HUES64 (cell line): ENCODE measurements at regions not wholly inside any gene's neighbourhood (a gene's known extent, or its start where the extent isn't known, plus 50 kb on each side); places are given as distances from the start of the nearest gene placed in this dataset.

Experiments used
- H3K27ac ChIP-seq: 2 replicates; pipeline ENCODE4 v1.7.0; 2013; ENCODE audit warnings: low read depth, low read length, inconsistent platforms
- H3K27me3 ChIP-seq: 2 replicates; pipeline ENCODE4 v1.6.1; 2013; ENCODE audit warnings: mild to moderate bottlenecking, low read length; ENCODE audit not compliant: insufficient read depth
- H3K36me3 ChIP-seq: 2 replicates; pipeline ENCODE4 v1.6.1; 2013; ENCODE audit warnings: mild to moderate bottlenecking, low read length; ENCODE audit not compliant: insufficient read depth
- H3K4me1 ChIP-seq: 2 replicates; pipeline ENCODE4 v1.6.1; 2013; ENCODE audit warnings: mild to moderate bottlenecking, low read length, moderate library complexity; ENCODE audit not compliant: insufficient read depth
- H3K4me3 ChIP-seq: 2 replicates; pipeline ENCODE4 v1.5.1; 2013; ENCODE audit warnings: mild to moderate bottlenecking, low read length, moderate library complexity
- H3K9ac ChIP-seq: 2 replicates; pipeline ENCODE4 v1.6.1; 2013; ENCODE audit warnings: mild to moderate bottlenecking, low read depth, low read length
- H3K9me3 ChIP-seq: 2 replicates; pipeline ENCODE4 v1.6.1; 2013; ENCODE audit warnings: low read depth, low read length; ENCODE audit not compliant: insufficient read depth
- WGBS: fragments of 150-250, 120-280 bp; methylation state at CpG from one replicate; pipeline ENCODE4 v1.1.7; 2013; ENCODE audit warnings: missing lambda C conversion rate; 5-methylcytosine and 5-hydroxymethylcytosine counted together

DNA sequence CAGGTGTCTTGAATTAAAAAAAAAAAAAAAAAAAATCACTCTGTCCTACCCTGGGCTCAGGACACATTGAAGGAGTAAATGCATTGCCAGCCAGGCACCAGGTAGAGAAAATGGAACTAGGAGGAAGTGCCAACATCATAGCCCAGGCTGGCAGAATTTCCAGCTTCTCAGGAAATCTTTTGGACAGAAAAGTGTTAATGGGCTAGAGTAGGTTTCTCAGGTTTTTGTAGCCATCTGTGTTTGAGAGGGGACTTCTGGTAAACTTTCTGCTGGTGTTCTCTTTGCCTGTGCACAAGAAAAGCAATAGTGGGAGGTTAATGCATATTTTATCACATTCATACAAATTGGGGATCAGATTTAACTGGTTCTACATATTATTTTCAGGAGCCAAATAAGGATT is 678.3 kb upstream of the NRSN1 start:
- Histone ChIP-seq H3K4me3 (no peak overlapping the region), H3K36me3 (no peaks in the 10 kb centered on the region), H3K27ac (no peak overlapping the region), H3K9ac (no peak overlapping the region), H3K9me3 (no peaks in the 10 kb centered on the region), H3K27me3 (no peaks in the 10 kb centered on the region), H3K4me1 (no peaks in the 10 kb centered on the region)

DNA sequence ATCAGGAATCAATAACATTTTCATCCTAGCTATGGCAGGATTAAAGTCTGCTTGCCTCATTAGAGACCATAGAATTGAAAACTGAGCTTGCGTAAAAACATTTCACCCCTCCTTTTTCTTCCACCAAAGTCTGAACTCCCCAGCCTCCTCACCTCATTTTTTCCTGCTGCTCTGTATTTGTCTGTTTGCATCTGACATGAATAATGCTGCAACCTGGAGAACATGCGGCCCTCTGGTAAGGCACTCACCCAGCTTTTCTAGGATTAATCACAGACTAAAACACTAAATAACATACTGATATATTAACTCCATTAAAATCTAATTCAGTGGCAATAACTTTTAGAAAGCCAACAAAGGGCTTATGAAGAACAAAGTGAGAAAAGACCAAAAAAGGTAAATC is 677.7 kb upstream of the NRSN1 start:
- no peak overlapping the region for H3K9ac ChIP-seq
- no peak overlapping the region for H3K4me3 ChIP-seq
- no peak overlapping the region for H3K27ac ChIP-seq
- no peaks in the 10 kb centered on the region for H3K27me3 ChIP-seq
- H3K9me3 ChIP-seq = no peaks in the 10 kb centered on the region
- H3K36me3 ChIP-seq = no peaks in the 10 kb centered on the region
- no peaks in the 10 kb centered on the region for H3K4me1 ChIP-seq
- 97% methylated on average over 2 of the region's 2 CpGs for WGBS

DNA sequence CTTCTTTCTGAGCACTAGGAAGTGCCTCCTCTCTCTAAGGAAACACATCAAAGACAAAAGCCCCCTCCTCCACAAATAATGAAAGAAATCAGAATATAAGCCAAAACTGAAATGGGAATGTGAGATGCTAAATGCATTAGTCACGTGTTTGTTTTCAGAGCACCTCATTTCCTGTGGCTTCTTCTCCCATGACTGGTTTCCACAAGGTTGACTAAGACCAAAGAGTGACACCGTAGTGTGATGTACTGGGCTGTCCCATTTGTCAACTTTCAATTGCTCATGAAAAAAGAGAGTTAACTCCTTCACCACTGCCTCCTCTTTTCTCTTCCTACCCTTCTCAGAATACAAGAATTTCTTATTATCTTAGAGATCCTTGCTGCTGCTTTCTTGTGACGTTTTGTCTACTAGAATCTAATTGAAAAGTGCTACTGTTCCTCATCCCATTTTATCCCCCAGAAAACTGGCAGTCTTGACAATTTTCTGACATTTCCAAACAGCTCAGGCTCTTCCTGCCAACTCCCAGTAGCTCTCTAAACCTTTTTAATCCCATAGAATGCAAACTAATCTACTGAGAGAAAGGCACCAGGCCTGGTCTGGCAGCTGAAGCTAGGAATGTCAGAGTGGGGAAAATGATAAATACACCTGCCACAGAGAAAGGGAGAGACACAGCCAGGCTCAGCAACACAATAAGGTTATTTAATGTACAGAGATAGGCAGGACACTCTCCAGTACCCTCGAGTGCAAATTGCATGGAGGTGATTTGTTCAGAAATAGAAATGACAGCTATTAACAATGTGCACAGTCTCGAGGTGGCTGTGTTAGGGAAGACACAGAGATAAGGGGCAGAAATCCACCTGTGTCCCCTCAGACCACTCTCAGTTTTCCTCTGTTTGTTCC is 671.7 kb upstream of the NRSN1 start:
- WGBS = 89% methylated on average over 5 of the region's 5 CpGs

DNA sequence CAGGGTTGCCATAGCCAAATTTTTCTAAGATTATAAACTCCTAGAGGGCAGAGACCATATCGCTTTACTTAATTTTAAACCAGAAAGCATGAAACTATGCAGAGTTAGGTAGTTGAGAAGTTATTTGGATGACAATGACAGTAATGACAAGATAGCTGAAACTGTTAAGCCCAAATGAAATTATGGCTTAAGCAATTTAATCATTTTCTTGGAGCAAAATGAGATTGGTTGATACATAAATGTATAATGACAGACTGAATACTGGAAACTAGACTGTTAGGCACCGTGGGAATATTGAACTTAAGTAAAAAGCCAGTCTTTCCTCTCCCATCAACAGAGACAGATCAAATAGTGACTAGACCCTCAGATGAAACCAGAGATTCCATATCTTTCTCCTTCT is 670.3 kb upstream of the NRSN1 start:
- H3K4me3 ChIP-seq = no peak overlapping the region
- H3K36me3 ChIP-seq = no peaks in the 10 kb centered on the region
- no peaks in the 10 kb centered on the region for H3K4me1 ChIP-seq
- H3K9ac ChIP-seq = no peak overlapping the region
- no peak overlapping the region for H3K27ac ChIP-seq
- 100% methylated on average over 2 of the region's 2 CpGs for WGBS
- H3K9me3 ChIP-seq = no peaks in the 10 kb centered on the region
- no peaks in the 10 kb centered on the region for H3K27me3 ChIP-seq

More for the DNA sequence above, 671.7 kb upstream of the NRSN1 start:
- H3K36me3 ChIP-seq = no peaks in the 10 kb centered on the region
- H3K4me3 ChIP-seq = no peak overlapping the region
- no peaks in the 10 kb centered on the region for H3K4me1 ChIP-seq
- no peaks in the 10 kb centered on the region for H3K9me3 ChIP-seq
- H3K27ac ChIP-seq = no peak overlapping the region
- no peak overlapping the region for H3K9ac ChIP-seq
- H3K27me3 ChIP-seq = no peaks in the 10 kb centered on the region

DNA sequence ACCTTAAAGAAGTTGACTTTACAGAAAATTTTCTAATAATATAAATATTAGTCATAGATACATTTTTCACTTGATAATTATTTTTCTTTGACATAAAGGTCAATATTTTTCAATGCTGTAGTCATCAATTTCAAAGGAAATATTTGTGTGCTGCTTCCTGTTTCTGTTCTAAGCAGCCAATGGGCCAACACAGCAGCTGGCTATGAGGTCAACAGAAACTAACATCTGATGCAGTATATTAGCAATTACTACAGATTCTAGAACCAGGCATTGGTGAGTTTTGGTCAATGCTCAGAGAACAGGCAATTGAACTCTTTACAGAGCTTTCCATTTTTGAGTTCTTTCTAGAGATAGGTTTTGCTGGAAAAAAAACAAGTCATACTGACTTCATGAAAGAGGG is 669.6 kb upstream of the NRSN1 start:
- Histone ChIP-seq H3K27me3 (no peaks in the 10 kb centered on the region), H3K4me3 (no peak overlapping the region)

DNA sequence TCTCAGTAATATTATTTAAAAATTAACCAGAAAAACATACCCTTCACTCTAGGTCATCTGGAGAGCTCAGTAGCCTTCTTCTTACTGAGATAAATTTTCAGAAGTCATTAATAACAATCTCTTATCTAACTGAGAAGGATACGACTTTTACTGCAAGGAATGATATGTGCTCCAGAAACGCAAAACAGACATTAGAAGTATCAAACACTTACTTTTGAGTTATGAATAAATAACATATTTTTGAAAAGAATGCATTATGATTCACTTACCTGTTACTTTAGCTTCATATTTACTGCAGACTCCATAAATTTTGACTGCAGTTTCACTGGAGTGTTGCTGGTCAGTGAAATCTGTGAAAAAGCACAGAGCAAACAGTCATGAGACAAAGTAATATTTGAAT is 668.7 kb upstream of the NRSN1 start:
- WGBS = no CpG with 5 or more reads among the region's 2 CpGs
- no peak overlapping the region for H3K9ac ChIP-seq

More for the DNA sequence above, 669.6 kb upstream of the NRSN1 start:
- Histone ChIP-seq H3K4me1 (no peaks in the 10 kb centered on the region), H3K9me3 (no peaks in the 10 kb centered on the region), H3K9ac (no peak overlapping the region), H3K27ac (no peak overlapping the region), H3K36me3 (no peaks in the 10 kb centered on the region)

DNA sequence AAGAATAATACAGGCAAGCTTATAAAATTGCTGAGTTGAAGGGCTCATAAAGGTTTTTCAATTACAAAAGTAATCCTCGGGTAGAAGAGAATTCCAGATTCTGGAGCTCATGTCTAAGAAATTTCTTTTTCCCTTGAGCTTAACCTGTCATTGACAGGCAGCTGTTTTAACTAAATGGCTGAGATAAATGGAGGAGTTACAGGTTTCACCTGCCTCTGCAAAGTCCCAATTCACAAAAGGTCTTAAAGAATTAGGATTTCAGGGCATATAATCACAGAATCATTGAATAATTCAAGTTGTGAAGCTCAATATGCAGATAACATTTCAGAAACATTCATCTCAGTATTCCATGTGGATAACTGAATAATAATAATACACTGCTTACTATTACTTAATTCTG is 660.1 kb upstream of the NRSN1 start:
- WGBS = 96% methylated on average over 1 of the region's 1 CpG
- no peak overlapping the region for H3K9ac ChIP-seq
- no peaks in the 10 kb centered on the region for H3K27me3 ChIP-seq

More for the DNA sequence above, 668.7 kb upstream of the NRSN1 start:
- no peaks in the 10 kb centered on the region for H3K9me3 ChIP-seq
- no peak overlapping the region for H3K4me3 ChIP-seq
- no peak overlapping the region for H3K27ac ChIP-seq
- no peaks in the 10 kb centered on the region for H3K27me3 ChIP-seq
- H3K4me1 ChIP-seq = no peaks in the 10 kb centered on the region
- no peaks in the 10 kb centered on the region for H3K36me3 ChIP-seq

DNA sequence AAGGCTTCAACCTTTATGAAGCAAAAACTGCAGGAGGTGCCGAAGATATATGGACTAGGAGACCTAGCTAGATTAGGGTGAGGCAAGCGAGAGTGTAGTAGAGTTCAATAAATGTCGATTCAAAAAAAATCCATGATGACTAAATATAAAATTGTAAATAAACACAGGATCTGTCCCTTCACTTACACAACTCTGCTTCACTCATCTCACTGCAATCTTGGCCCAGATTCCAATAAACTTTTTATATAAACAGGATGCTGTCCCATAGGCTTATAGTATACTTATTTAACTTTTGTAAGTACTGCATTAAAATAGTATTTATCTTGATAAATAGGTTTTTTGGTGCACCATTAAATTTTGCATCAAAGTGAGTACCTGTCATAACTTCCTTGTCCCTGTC is 648.4 kb upstream of the NRSN1 start:
- Histone ChIP-seq H3K27ac (no peak overlapping the region), H3K36me3 (no peaks in the 10 kb centered on the region), H3K27me3 (no peaks in the 10 kb centered on the region), H3K4me3 (no peak overlapping the region), H3K9ac (no peak overlapping the region), H3K9me3 (0 out of 2 replicates have a peak, but pooled peaks cover 2% of the 10 kb centered on the region), H3K4me1 (peaks cover 11% of the 10 kb centered on the region)
- 100% methylated on average over 2 of the region's 3 CpGs for WGBS

More for the DNA sequence above, 660.1 kb upstream of the NRSN1 start:
- H3K36me3 ChIP-seq = no peaks in the 10 kb centered on the region
- no peak overlapping the region for H3K27ac ChIP-seq
- no peak overlapping the region for H3K4me3 ChIP-seq
- no peaks in the 10 kb centered on the region for H3K9me3 ChIP-seq
- no peaks in the 10 kb centered on the region for H3K4me1 ChIP-seq

DNA sequence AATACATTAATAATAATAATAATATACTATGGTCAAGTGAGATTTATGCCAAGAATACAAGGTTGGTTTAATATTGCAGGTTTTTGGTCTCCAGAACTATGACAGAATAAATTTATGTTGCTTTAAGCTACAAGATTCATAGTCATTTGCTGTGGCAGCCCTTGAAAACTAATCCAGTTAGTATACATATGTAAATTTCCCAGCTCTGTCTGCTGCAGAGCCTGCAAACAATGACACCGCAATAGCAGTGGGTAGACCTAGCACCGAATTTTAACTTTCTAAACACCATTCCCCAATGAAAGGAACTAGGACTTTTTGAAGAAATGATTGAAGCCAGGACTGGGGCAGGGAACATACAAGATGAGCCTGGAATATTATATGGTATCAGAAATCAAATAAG is 647.7 kb upstream of the NRSN1 start:
- Histone ChIP-seq H3K36me3 (no peaks in the 10 kb centered on the region), H3K27me3 (no peaks in the 10 kb centered on the region), H3K27ac (no peak overlapping the region), H3K4me3 (no peak overlapping the region), H3K9ac (no peak overlapping the region), H3K9me3 (0 out of 2 replicates have a peak, but pooled peaks cover 2% of the 10 kb centered on the region), H3K4me1 (peaks cover 11% of the 10 kb centered on the region)
- whole genome bisulfite sequencing = 27% methylated on average over 2 of the region's 2 CpGs

DNA sequence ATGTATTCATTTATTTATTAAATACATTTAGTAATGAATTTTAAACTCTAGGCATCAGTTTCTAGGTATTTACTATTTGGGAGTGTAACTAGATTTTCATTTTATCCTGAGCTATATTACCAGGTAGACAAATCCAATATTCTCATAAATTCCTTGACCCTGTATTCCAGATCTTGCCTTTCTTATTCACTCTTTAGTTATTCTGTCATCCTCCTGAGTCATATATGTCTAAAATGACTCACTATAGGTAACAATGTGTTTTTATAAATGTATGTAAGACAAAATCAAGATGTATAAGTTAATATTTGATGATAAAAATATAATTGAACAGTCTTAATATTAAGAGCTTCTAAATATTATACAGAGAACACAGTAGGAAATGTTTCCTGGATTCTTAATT is 642.1 kb upstream of the NRSN1 start:
- Histone ChIP-seq H3K27me3 (no peaks in the 10 kb centered on the region), H3K9me3 (no peaks in the 10 kb centered on the region), H3K27ac (no peak overlapping the region), H3K9ac (no peak overlapping the region), H3K4me1 (0 out of 2 replicates have a peak, but pooled peaks cover under 1% of the 10 kb centered on the region), H3K36me3 (no peaks in the 10 kb centered on the region), H3K4me3 (no peak overlapping the region)

DNA sequence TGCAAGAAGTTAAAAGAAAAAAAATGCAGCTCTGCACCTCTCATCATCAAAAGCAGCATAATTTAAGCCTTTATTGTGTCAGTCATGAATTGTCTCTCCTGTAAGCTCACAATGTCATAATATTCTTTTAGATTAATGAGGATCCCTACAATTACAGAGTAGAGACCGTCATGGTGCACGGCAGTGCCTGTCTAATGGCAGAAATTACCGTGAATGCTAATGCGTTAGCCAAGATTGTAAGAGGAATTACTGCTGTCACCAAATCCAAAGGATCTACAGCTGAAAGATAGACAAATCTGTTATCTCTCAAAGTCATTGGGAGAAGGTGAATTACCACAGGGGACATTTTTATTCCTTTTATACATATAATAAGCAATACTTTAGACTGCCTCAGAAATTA is 631.6 kb upstream of the NRSN1 start:
- H3K9me3 ChIP-seq = 0 out of 2 replicates have a peak, but pooled peaks cover 3% of the 10 kb centered on the region

More for the DNA sequence above, 631.6 kb upstream of the NRSN1 start:
- H3K27me3 ChIP-seq = no peaks in the 10 kb centered on the region
- no peak overlapping the region for H3K9ac ChIP-seq
- H3K4me1 ChIP-seq = no peaks in the 10 kb centered on the region
- no peaks in the 10 kb centered on the region for H3K36me3 ChIP-seq
- WGBS = 98% methylated on average over 4 of the region's 4 CpGs
- no peak overlapping the region for H3K4me3 ChIP-seq
- H3K27ac ChIP-seq = no peak overlapping the region
